HFF-Myc (cell line): ENCODE measurements at regions not wholly inside any gene's neighbourhood (a gene's known extent, or its start where the extent isn't known, plus 50 kb on each side); places are given as distances from the start of the nearest gene placed in this dataset.

Source experiments
- DNase-seq: peaks from one replicate; pipeline ENCODE4 v3.0.0-alpha.2; 2011; ENCODE audit warnings: low read depth; ENCODE audit errors: extremely low read depth
- H3K4me3 ChIP-seq: replicated peaks from 2 replicates; pipeline ENCODE4 v1.5.1; 2011; ENCODE audit warnings: low read depth, mild to moderate bottlenecking, control low read depth, low read length
- TF ChIP-seq, protein P1 (sequence below): IDR thresholded peaks from 2 replicates; pipeline ENCODE4 v1.5.1; 2012; ENCODE audit warnings: mild to moderate bottlenecking, low read depth, low read length, control low read depth; ENCODE audit errors: missing control alignments

DNA sequence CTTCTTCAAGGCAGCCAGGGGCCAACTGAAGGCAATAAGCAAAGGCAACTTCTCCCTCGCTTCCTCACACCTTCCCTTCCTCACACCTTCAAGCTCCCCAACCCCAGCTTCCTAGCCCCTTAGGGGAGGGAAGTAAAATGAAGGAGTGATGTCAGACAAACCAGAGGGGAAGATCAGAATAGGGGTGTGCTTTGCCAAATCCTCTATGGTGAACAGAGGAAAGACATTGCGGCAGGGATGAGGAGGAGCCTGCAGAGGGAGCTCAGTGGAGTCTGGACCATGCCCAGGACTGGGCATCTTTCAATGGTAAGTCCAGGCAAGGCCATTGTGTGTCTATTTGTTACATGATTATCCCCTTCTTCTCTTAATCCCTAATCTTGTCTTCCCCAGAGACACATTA lies 164.0 kb downstream of the TSHZ3 start:
- no peak overlapping the region for H3K4me3 ChIP-seq
- TF ChIP-seq, protein P1, sequence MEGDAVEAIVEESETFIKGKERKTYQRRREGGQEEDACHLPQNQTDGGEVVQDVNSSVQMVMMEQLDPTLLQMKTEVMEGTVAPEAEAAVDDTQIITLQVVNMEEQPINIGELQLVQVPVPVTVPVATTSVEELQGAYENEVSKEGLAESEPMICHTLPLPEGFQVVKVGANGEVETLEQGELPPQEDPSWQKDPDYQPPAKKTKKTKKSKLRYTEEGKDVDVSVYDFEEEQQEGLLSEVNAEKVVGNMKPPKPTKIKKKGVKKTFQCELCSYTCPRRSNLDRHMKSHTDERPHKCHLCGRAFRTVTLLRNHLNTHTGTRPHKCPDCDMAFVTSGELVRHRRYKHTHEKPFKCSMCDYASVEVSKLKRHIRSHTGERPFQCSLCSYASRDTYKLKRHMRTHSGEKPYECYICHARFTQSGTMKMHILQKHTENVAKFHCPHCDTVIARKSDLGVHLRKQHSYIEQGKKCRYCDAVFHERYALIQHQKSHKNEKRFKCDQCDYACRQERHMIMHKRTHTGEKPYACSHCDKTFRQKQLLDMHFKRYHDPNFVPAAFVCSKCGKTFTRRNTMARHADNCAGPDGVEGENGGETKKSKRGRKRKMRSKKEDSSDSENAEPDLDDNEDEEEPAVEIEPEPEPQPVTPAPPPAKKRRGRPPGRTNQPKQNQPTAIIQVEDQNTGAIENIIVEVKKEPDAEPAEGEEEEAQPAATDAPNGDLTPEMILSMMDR: no peak
- DNase-seq: no peak

DNA sequence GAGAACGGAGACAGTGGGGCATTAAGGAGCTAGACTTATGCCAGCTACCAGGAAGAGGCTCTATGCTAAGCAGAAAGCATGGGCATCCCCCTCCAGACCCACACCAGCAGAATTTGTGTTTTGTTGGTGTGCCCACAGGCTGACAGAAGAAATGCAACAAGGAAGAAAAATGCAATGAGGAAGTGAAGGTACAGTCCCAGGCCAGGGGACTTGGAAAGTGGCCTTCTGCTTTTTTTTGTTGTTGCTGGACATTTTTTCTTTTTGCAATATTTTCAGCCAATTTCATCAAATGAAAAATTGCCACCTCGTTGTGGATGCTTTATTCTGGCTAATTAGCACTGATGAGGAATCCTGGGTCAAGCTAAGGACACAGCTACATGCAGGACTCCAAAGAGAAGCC lies 167.7 kb downstream of the TSHZ3 start:
- TF ChIP-seq, protein P1: no peak
- DNase-seq: no peak
- H3K4me3 ChIP-seq: no peak overlapping the region

DNA sequence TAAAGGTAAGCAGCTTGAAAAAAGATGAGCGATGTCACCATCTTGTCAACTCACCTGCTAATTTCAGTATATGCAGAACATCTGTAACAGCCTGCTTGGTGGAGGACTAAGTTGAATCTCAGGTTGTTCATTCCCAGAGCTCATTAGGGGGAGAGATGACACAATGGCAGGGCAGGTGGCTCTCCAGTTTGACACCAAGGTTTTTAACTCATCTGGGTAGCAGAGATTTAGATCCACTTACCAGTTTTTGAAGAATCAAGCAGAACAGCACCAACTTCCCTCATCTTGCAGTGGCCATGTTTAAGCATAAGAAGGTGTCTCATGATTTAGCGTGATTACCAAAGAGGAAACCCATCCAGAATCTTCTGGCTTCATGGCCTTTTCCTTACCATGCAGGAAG lies 168.3 kb downstream of the TSHZ3 start:
- H3K4me3 ChIP-seq: no peak overlapping the region
- DNase-seq: no peak
- TF ChIP-seq, protein P1: no peak

DNA sequence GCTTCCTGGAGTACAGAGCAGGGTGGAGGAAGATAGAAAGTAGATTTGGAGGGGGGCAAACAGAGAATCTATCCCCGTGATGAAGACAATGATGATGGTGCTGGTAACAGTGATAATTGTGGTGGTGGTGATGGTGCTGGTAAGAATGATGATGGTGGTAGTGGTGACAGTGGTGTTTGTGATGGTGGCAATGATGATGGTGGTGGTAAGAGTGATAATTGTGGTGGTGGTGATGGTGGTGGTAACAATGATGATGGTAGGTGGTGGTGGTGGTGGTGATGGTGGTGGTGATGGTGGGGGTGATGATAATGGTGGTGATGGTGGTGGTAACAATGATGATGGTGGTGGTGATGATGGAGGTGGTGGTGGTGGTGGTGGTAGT lies 169.8 kb downstream of the TSHZ3 start:
- no peak for DNase-seq
- no peak overlapping the region for H3K4me3 ChIP-seq
- TF ChIP-seq, protein P1: no peak

DNA sequence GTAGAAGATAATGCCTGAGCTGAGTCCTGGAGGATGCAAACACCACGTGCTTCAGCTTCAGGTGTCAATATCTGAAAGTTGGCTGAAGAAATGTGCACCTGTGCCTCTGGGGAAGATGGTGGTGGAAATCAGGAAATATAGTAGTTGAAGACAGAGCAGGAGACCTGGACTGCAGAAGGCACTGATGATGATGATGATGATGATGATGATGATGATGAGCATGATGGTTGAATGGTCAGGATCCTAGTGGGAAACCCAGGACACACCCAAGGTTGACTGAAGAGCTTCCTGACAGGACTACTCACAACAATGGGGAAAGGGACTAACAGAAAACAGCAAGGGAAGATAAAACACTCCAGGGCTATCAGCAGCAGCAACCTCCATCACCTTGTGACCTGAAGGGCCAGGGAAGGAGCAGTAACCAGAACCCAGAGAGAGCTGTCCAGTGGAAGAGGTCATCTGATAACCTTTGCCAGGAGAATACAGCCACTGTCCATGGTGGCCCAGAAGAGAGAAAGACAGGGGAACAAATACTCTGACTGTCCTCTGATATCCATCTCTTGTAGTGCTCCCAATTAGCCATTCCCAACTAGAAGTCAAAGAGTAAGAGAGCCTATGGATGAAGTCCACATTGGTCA lies 170.3 kb downstream of the TSHZ3 start:
- DNase-seq: no peak
- TF ChIP-seq, protein P1: no peak
- no peak overlapping the region for H3K4me3 ChIP-seq

DNA sequence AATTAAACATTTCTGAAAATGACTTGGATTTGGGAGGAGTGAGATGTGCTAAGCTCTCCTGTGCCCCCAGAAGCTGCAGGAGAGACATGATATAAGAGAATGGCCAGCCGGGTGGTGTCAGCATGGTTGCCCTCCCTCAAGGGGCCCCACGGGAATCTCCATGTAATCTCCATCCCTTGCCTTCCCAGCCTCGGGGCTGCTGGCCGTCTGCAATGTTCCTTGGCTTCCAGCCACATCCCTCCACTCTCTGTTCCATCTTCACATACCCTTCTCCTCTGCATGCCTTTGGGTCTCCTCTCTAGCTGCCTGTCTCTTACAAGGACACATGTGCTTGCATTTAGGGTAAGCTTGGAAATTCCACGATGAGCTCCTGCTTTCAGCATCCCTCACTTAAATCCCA lies 172.0 kb downstream of the TSHZ3 start:
- no peak overlapping the region for H3K4me3 ChIP-seq
- DNase-seq: no peak
- TF ChIP-seq, protein P1: no peak
